ENCODE measurements at regions not wholly inside any gene's neighbourhood (a gene's known extent, or its start where the extent isn't known, plus 50 kb on each side); places are given as distances from the start of the nearest gene placed in this dataset.
"Not testable (repeated sequence)": the region's sequence is repeated elsewhere in the genome, so short reads cannot be mapped to it uniquely, and the experiment has no call there.

DNA sequence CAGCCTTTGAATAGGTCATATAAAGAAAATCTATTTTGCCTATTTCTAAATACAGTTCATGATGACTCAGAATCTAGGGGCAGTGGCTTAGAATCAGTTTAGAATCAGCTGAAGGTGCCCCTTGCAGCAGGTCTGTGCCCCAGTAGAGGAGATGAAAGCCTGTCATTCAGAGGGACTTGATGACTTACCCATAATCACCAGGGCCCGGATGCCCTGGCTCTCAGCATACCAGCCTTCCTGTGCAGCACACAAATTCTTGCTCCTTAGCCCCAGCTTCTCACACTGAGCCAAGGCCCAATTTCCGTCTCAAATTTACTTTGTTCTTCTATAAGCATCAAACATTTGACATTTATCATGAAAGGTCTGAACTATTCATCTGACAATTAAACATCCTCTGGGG is 83.2 kb upstream of the EOMES start:
- H3K9me3 ChIP-seq, result no peaks in the 10 kb centered on the region
- DNase-seq (ENCODE audit: extremely low spot score in 2 of 2), result no peak
- no peaks in the 10 kb centered on the region for H3K36me3 ChIP-seq
- H3K4me3 ChIP-seq, result no peak overlapping the region
- intact Hi-C loops (cut with DNase I), result no loop called here
- TF ChIP-seq POLR2AphosphoS5 (IDR thresholded peaks at IDR 0.05; ENCODE audit: insufficient read depth in 1 of 2, low read depth in 1 of 2) (no peak), POLR2A (IDR thresholded peaks at IDR 0.05) (no peak)
- TF ChIP-seq, protein P1, sequence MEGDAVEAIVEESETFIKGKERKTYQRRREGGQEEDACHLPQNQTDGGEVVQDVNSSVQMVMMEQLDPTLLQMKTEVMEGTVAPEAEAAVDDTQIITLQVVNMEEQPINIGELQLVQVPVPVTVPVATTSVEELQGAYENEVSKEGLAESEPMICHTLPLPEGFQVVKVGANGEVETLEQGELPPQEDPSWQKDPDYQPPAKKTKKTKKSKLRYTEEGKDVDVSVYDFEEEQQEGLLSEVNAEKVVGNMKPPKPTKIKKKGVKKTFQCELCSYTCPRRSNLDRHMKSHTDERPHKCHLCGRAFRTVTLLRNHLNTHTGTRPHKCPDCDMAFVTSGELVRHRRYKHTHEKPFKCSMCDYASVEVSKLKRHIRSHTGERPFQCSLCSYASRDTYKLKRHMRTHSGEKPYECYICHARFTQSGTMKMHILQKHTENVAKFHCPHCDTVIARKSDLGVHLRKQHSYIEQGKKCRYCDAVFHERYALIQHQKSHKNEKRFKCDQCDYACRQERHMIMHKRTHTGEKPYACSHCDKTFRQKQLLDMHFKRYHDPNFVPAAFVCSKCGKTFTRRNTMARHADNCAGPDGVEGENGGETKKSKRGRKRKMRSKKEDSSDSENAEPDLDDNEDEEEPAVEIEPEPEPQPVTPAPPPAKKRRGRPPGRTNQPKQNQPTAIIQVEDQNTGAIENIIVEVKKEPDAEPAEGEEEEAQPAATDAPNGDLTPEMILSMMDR (IDR thresholded peaks at IDR 0.05), result no peak
- no peaks in the 10 kb centered on the region for H3K4me1 ChIP-seq
- no peaks in the 10 kb centered on the region for H3K27me3 ChIP-seq
- H3K27ac ChIP-seq, result no peak overlapping the region

DNA sequence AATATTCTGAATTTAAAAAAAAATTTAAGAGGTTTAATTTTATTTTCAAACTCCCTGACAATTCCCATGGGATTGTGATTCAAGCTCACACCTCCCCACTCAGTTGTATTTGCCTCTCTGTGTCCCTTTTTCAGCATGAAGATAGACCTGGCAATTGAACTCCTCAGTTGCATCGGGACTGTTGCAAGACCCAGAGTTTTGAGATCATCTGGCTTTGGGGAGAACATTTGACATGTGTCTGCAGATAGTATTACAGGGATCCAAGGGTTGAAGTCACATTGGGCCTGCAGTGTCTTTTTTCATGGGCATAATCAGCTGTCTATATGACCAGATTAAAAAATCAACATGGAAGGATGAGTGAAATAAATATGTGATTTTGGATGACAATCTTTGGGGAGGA is 91.1 kb upstream of the EOMES start:
- H3K4me3 ChIP-seq, result no peak overlapping the region
- intact Hi-C loops (cut with DNase I), result no loop called here
- no peaks in the 10 kb centered on the region for H3K4me1 ChIP-seq
- DNase-seq (ENCODE audit: extremely low spot score in 2 of 2), result no peak
- no peaks in the 10 kb centered on the region for H3K27me3 ChIP-seq
- TF ChIP-seq POLR2AphosphoS5 (IDR thresholded peaks at IDR 0.05; ENCODE audit: insufficient read depth in 1 of 2, low read depth in 1 of 2) (no peak), POLR2A (IDR thresholded peaks at IDR 0.05) (no peak)
- TF ChIP-seq, protein P1 (IDR thresholded peaks at IDR 0.05), result no peak
- no peaks in the 10 kb centered on the region for H3K36me3 ChIP-seq
- no peak overlapping the region for H3K27ac ChIP-seq
- H3K9me3 ChIP-seq, result no peaks in the 10 kb centered on the region

DNA sequence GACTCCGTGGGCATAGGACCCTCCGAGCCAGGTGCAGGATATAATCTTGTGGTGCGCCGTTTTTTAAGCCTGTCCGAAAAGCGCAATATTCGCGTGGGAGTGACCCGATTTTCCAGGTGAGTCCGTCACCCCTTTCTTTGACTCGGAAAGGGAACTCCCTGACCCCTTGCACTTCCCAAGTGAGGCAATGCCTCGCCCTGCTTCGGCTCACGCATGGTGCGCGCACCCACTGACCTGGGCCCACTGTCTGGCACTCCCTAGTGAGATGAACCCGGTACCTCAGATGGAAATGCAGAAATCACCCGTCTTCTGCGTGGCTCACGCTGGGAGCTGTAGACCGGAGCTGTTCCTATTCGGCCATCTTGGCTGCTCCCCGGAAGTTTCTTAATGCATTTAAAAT is 99.5 kb upstream of the EOMES start:
- DNase-seq (ENCODE audit: extremely low spot score in 2 of 2); H3K36me3 ChIP-seq; intact Hi-C loops (cut with DNase I); H3K9me3 ChIP-seq; H3K27me3 ChIP-seq; H3K4me1 ChIP-seq; H3K27ac ChIP-seq; H3K4me3 ChIP-seq: not testable (repeated sequence)

DNA sequence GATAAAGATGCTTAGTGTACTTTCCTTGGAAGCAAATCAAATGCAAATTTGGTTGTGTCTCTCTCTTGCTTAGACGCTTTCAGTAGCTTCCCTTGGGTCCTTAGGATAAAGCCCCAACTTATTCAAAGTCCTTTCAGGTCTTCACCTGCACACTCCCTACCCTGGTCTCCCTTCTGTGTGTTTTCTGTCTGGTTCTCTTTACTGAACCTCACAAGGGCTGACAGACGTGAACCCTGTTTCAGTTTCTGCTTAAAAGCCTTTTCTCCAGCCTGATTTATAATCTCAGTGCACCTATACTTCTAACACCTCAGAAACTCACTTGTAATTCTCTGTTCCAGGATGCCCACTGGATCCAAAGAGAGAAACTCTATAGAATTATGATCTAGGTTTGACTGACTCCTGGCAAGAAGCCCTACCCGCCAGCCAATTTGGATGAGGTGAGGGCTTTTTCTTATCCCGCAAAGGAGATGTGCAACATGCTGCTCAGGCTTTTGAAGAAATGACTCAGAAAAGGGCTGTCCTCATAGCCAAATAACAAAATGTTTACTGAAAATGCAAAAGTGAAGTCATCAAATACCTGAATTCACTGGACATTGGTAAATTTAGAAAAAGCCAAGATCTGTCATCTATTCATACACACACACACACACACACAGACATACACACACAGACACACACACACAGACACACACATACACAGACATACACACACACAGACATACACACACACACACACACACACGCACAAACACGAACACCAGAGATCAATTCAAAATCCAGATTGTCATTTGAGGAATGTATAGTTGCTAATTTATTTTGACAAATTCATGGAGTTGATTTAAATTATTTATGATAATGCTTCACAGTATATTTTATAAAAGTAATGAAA is 102.4 kb upstream of the EOMES start:
- Histone ChIP-seq H3K27ac (no peak overlapping the region), H3K9me3 (no peaks in the 10 kb centered on the region), H3K4me3 (no peak overlapping the region), H3K27me3 (no peaks in the 10 kb centered on the region), H3K36me3 (no peaks in the 10 kb centered on the region), H3K4me1 (no peaks in the 10 kb centered on the region)
- no peak for DNase-seq (ENCODE audit: extremely low spot score in 2 of 2)
- TF ChIP-seq, protein P1 (IDR thresholded peaks at IDR 0.05), result no peak
- TF ChIP-seq POLR2A (IDR thresholded peaks at IDR 0.05) (no peak), POLR2AphosphoS5 (IDR thresholded peaks at IDR 0.05; ENCODE audit: insufficient read depth in 1 of 2, low read depth in 1 of 2) (no peak)
- intact Hi-C loops (cut with DNase I), result no loop called here

DNA sequence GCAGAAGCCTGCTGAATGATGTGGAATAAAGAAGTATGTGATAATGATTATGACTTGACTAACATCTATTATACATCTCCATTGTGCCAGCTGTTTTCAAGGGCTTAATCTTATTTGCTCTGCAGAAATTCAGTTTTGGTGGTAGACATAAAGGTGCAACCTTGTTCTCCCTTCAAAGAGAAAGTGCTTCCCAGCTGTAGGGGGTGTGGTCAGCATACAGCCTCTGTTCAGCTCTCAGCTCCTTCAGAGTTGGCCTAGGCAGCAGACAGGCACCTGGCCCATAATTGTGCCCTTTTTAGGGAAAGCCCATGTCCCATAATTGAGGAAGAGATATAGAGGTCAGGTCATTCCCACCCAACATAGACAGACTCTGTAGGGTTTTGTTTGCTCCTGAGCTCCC is 104.3 kb upstream of the EOMES start:
- Histone ChIP-seq H3K36me3 (no peaks in the 10 kb centered on the region), H3K27me3 (no peaks in the 10 kb centered on the region), H3K4me1 (no peaks in the 10 kb centered on the region), H3K9me3 (no peaks in the 10 kb centered on the region), H3K27ac (no peak overlapping the region), H3K4me3 (no peak overlapping the region)
- DNase-seq (ENCODE audit: extremely low spot score in 2 of 2), result no peak
- intact Hi-C loops (cut with DNase I), result no loop called here
- TF ChIP-seq, protein P1 (IDR thresholded peaks at IDR 0.05), result no peak
